Stimulated activated CD8-positive, alpha-beta memory T cell treated with anti-CD3 and anti-CD28 coated beads, Interleukin-4, amount 100 ng/mL, for 48 hours (primary cell): ENCODE measurements at regions not wholly inside any gene's neighbourhood (a gene's known extent, or its start where the extent isn't known, plus 50 kb on each side); places are given as distances from the start of the nearest gene placed in this dataset.
"Not testable (repeated sequence)": the region's sequence is repeated elsewhere in the genome, so short reads cannot be mapped to it uniquely, and the experiment has no call there.

Source experiments
- DNase-seq: peaks from one replicate; pipeline ENCODE4 v3.0.0-alpha.2; 2020

GRCh38 chr12:70008944-70009343 lies 183.9 kb downstream of the MYRFL start:
- DNase-seq: no peak

- no peak for DNase-seq
Observed at GRCh38 chr12:70011353-70011752, 186.3 kb downstream of the MYRFL start.

- DNase-seq: not testable (repeated sequence)
Observed at GRCh38 chr12:70013016-70013415, 188.0 kb downstream of the MYRFL start.

- no peak for DNase-seq
Observed at GRCh38 chr12:70028515-70028914, 203.5 kb downstream of the MYRFL start.

GRCh38 chr12:70028918-70029317 lies 203.9 kb downstream of the MYRFL start:
- no peak for DNase-seq

- DNase-seq: no peak
Observed at GRCh38 chr12:70031046-70031445, 206.0 kb downstream of the MYRFL start.

- no peak for DNase-seq
Observed at GRCh38 chr12:70032076-70032475, 207.0 kb downstream of the MYRFL start.

- DNase-seq: no peak
Observed at GRCh38 chr12:70033310-70033709, 208.3 kb downstream of the MYRFL start.

- DNase-seq: no peak
Observed at GRCh38 chr12:70040141-70040540, 203.1 kb upstream of the CNOT2 start.

- DNase-seq: no peak
Observed at GRCh38 chr12:70042675-70043074, 200.6 kb upstream of the CNOT2 start.

GRCh38 chr12:70043490-70044138 lies 199.6 kb upstream of the CNOT2 start:
- no peak for DNase-seq

- no peak for DNase-seq
Observed at GRCh38 chr12:70044167-70044566, 199.1 kb upstream of the CNOT2 start.

- DNase-seq: no peak
Observed at GRCh38 chr12:70045036-70045435, 198.2 kb upstream of the CNOT2 start.

- no peak for DNase-seq
Observed at GRCh38 chr12:70045514-70045913, 197.7 kb upstream of the CNOT2 start.

GRCh38 chr12:70048521-70049250 lies 194.5 kb upstream of the CNOT2 start:
- no peak for DNase-seq

- peak; percentile 33 for DNase-seq
Observed at GRCh38 chr12:70049596-70050360, 193.5 kb upstream of the CNOT2 start.

- DNase-seq: no peak
Observed at GRCh38 chr12:70052476-70052875, 190.8 kb upstream of the CNOT2 start.

- DNase-seq: no peak
Observed at GRCh38 chr12:70052931-70053497, 190.2 kb upstream of the CNOT2 start.

GRCh38 chr12:70059373-70059772 lies 183.9 kb upstream of the CNOT2 start:
- DNase-seq: no peak

- no peak for DNase-seq
Observed at GRCh38 chr12:70060634-70061033, 182.6 kb upstream of the CNOT2 start.

GRCh38 chr12:70068743-70069142 lies 174.5 kb upstream of the CNOT2 start:
- no peak for DNase-seq

GRCh38 chr12:70069221-70070105 lies 173.8 kb upstream of the CNOT2 start:
- no peak for DNase-seq
